ENCODE measurements at regions not wholly inside any gene's neighbourhood (a gene's known extent, or its start where the extent isn't known, plus 50 kb on each side); places are given as distances from the start of the nearest gene placed in this dataset.

GRCh38 chr15:92315144-92315543, 78.5 kb upstream of the ST8SIA2 start:
- Histone ChIP-seq H3K4ac (ENCODE audit: low read depth, low read length) (no peak overlapping the region), H2AK5ac (ENCODE audit: low read depth, low read length) (no peak overlapping the region), H3K4me1 (ENCODE audit: control insufficient read depth, insufficient read depth, low read length) (no peaks in the 10 kb centered on the region), H3K14ac (replicated peaks; ENCODE audit: low read depth, low read length) (no peak overlapping the region), H2BK120ac (ENCODE audit: low read depth, low read length) (no peak overlapping the region), H3K79me1 (ENCODE audit: low read depth in 1 of 2, low read length in 2 of 2) (no peaks in the 10 kb centered on the region), H3K18ac (ENCODE audit: low read depth, low read length) (no peak overlapping the region), H3K9me1 (ENCODE audit: insufficient read depth, low read length) (no peaks in the 10 kb centered on the region), H3K4me3 (ENCODE audit: insufficient read depth, low read depth, low read length) (no peak overlapping the region), H3K4me2 (ENCODE audit: low read depth, low read length) (no peak overlapping the region), H4K5ac (ENCODE audit: low read depth, low read length) (no peak overlapping the region), H3K9me3 (ENCODE audit: control insufficient read depth, insufficient read depth, low read length) (peaks cover 10% of the 10 kb centered on the region), H2BK5ac (ENCODE audit: low read depth, low read length, poor library complexity, severe bottlenecking) (no peak overlapping the region), H3K36me3 (ENCODE audit: control insufficient read depth, insufficient read depth, low read length) (no peaks in the 10 kb centered on the region), H3K27me3 (ENCODE audit: control insufficient read depth, insufficient read depth, low read length) (no peaks in the 10 kb centered on the region), H3K27ac (ENCODE audit: insufficient read depth, low read length) (no peak overlapping the region), H4K8ac (ENCODE audit: low read depth in 2 of 2, low read length in 2 of 2) (no peak overlapping the region), H3K9ac (ENCODE audit: low read depth, low read length) (no peak overlapping the region), H4K20me1 (ENCODE audit: insufficient read depth, low read length) (no peaks in the 10 kb centered on the region), H2BK15ac (ENCODE audit: low read depth, low read length) (no peak overlapping the region), H2AK9ac (replicated peaks; ENCODE audit: low read depth, low read length, poor library complexity) (no peak overlapping the region), H4K91ac (ENCODE audit: insufficient read depth, low read depth, low read length) (no peak overlapping the region), H2AFZ (replicated peaks; ENCODE audit: low read length, poor library complexity) (no peak overlapping the region), H3K56ac (ENCODE audit: extremely low read depth, insufficient read depth, low read length) (no peak overlapping the region), H2BK20ac (ENCODE audit: low read depth, low read length) (no peak overlapping the region), H3K23ac (ENCODE audit: low read depth, low read length) (no peak overlapping the region)
- ChIA-PET CTCF (no interaction called here), POLR2A (ENCODE audit: unreplicated experiment) (no interaction called here)
- DNase-seq (no peak), ATAC-seq (ENCODE audit: low read depth) (no peak)
- no CpG with 5 or more reads among the region's 4 CpGs for WGBS, 2 experiments (ENCODE audit: extremely low coverage in 2 of 2, insufficient read length in 1 of 2)
- TF ChIP-seq RFX5 (IDR thresholded peaks at IDR 0.05; ENCODE audit: low read depth, low read length), result no peak
- no peak for TF ChIP-seq MAZ (IDR thresholded peaks at IDR 0.05; ENCODE audit: borderline replicate concordance, low read depth, low read length)
- no peak for TF ChIP-seq ELK1 (IDR thresholded peaks at IDR 0.05; ENCODE audit: borderline replicate concordance, low read depth, low read length)
- no peak for TF ChIP-seq CHD1 (IDR thresholded peaks at IDR 0.05; ENCODE audit: low read depth, low read length)
- no peak for TF ChIP-seq MXI1 (IDR thresholded peaks at IDR 0.05; ENCODE audit: borderline replicate concordance, low read depth, low read length)
- no peak for TF ChIP-seq SMC3 (IDR thresholded peaks at IDR 0.05; ENCODE audit: low read depth, low read length)
- no TSS peak for BruUV-seq (replicated peaks)
- in situ Hi-C loops (cut with MboI; ENCODE audit: low sequenced_read_pairs) (no loop called here), intact Hi-C loops (cut with micrococcal nuclease) (no loop called here), dilution Hi-C loops (cut with HindIII; ENCODE audit: low sequenced_read_pairs, unreplicated experiment) (no loop called here)

Data from IMR-90 (cell line).